Hematopoietic multipotent progenitor cell treated with erythropoietin and hydrocortisone succinate and interleukin-3 and kit ligand, for 4 days (in vitro differentiated cells): ENCODE measurements at regions not wholly inside any gene's neighbourhood (a gene's known extent, or its start where the extent isn't known, plus 50 kb on each side); places are given as distances from the start of the nearest gene placed in this dataset.
A peak's percentile ranks its signal among the peaks of the same experiment; 100 is the strongest.

Source experiments
- DNase-seq: peaks from one replicate; pipeline ENCODE4 v3.0.0-alpha.2; 2015

GRCh38 chr5:176151281-176151680 lies 86.9 kb upstream of the SIMC1 start:
- DNase-seq, result no peak

- no peak for DNase-seq
Measured at GRCh38 chr5:176152191-176152929, 85.9 kb upstream of the SIMC1 start.

GRCh38 chr5:176152930-176153311 lies 85.3 kb upstream of the SIMC1 start:
- DNase-seq, result no peak

GRCh38 chr5:176153741-176154140 lies 84.5 kb upstream of the SIMC1 start:
- DNase-seq, result no peak

- no peak for DNase-seq
Measured at GRCh38 chr5:176154821-176155220, 83.4 kb upstream of the SIMC1 start.

GRCh38 chr5:176155922-176156359 lies 82.3 kb upstream of the SIMC1 start:
- DNase-seq, result peak; percentile 44

- no peak for DNase-seq
Measured at GRCh38 chr5:176157656-176158055, 80.6 kb upstream of the SIMC1 start.

- DNase-seq, result no peak
Measured at GRCh38 chr5:176161431-176161830, 76.8 kb upstream of the SIMC1 start.

- DNase-seq, result no peak
Measured at GRCh38 chr5:176162198-176162597, 76.0 kb upstream of the SIMC1 start.

- DNase-seq, result no peak
Measured at GRCh38 chr5:176162888-176163287, 75.3 kb upstream of the SIMC1 start.

- DNase-seq, result no peak
Measured at GRCh38 chr5:176166427-176166826, 71.8 kb upstream of the SIMC1 start.

GRCh38 chr5:176167800-176168199 lies 70.4 kb upstream of the SIMC1 start:
- no peak for DNase-seq

- peak; percentile 37 for DNase-seq
Measured at GRCh38 chr5:176169393-176170063, 68.7 kb upstream of the SIMC1 start.

GRCh38 chr5:176170084-176170483 lies 68.1 kb upstream of the SIMC1 start:
- DNase-seq, result no peak

GRCh38 chr5:176171171-176171760 lies 67.0 kb upstream of the SIMC1 start:
- no peak for DNase-seq

- no peak for DNase-seq
Measured at GRCh38 chr5:176172246-176172645, 66.0 kb upstream of the SIMC1 start.

GRCh38 chr5:176173647-176174046 lies 64.6 kb upstream of the SIMC1 start:
- no peak for DNase-seq

GRCh38 chr5:176174345-176175025 lies 63.7 kb upstream of the SIMC1 start:
- DNase-seq, result no peak

- DNase-seq, result no peak
Measured at GRCh38 chr5:176175101-176175852, 62.9 kb upstream of the SIMC1 start.

- DNase-seq, result no peak
Measured at GRCh38 chr5:176176231-176176630, 62.0 kb upstream of the SIMC1 start.

GRCh38 chr5:176178789-176179188 lies 59.4 kb upstream of the SIMC1 start:
- peak; percentile 23 for DNase-seq

GRCh38 chr5:176180339-176180738 lies 57.9 kb upstream of the SIMC1 start:
- no peak for DNase-seq

GRCh38 chr5:176180781-176181180 lies 57.4 kb upstream of the SIMC1 start:
- DNase-seq, result no peak
